ENCODE measurements at regions not wholly inside any gene's neighbourhood (a gene's known extent, or its start where the extent isn't known, plus 50 kb on each side); places are given as distances from the start of the nearest gene placed in this dataset.

DNA sequence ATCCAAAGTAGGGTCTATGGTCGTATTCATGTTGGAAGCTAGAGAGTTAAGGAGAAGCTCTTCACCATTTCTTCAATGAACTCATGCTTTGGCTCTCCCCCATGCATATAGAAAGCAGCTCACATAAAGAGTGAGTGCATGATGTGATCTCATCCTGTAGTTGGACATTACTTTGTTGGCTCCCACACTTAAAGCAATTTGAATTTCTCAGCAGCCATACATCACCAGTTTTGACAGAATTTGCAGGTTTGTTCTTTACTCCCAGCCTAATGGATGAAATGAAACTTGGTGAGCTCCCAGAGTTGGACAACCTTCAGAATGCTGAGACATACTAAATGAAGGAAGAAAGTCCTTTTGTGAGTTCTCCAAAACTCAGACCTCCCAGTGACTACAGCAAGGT is 613.5 kb downstream of the IQCM start:
- Histone ChIP-seq H3K4me3 (no peak overlapping the region), H3K9me3 (replicated peaks in 1 of 3) (no peaks in the 10 kb centered on the region), H3K27ac (no peak overlapping the region), H3K4me1 (replicated peaks in 1 of 2) (no peaks in the 10 kb centered on the region), H3K36me3 (replicated peaks in 1 of 2) (no peaks in the 10 kb centered on the region), H3K27me3 (no peaks in the 10 kb centered on the region)
- no peak for DNase-seq
- intact Hi-C loops (cut with DNase I), result no loop called here
- TF ChIP-seq POLR2A (IDR thresholded peaks at IDR 0.05), result no peak
- TF ChIP-seq CTCF (IDR thresholded peaks at IDR 0.05), result no peak
- WGBS, 4 donors, result 31 to 57% (median 47%) methylated on average over 1 of the region's 1 CpG

DNA sequence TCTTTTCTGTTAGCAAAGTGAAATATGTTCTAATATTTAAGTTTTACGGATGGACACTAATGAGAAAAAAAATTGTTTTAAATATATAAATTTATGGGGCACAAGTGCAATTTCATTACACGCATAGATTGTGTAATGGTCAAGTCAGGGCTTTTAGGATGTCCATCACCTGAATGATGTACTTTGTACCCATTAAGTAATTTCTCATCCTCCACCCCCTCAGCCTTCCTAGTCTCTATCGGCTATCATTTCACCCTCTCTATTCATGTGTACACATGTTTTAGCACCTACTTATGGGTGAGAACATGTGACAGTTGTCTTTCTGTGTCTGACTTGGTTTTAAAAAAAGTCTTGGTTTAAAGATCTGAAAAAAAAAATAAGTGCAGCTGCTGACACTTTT is 616.0 kb downstream of the IQCM start:
- no peaks in the 10 kb centered on the region for H3K4me1 ChIP-seq (replicated peaks in 1 of 2)
- DNase-seq, result no peak
- no peaks in the 10 kb centered on the region for H3K36me3 ChIP-seq (replicated peaks in 1 of 2)
- no peak for TF ChIP-seq POLR2A (IDR thresholded peaks at IDR 0.05)
- no peak for TF ChIP-seq CTCF (IDR thresholded peaks at IDR 0.05)
- no peak overlapping the region for H3K4me3 ChIP-seq
- WGBS, 4 donors, result 69 to 80% (median 72%) methylated on average over 3 of the region's 3 CpGs
- intact Hi-C loops (cut with DNase I), result no loop called here
- H3K9me3 ChIP-seq (replicated peaks in 1 of 3), result no peaks in the 10 kb centered on the region
- H3K27me3 ChIP-seq, result no peaks in the 10 kb centered on the region
- no peak overlapping the region for H3K27ac ChIP-seq

DNA sequence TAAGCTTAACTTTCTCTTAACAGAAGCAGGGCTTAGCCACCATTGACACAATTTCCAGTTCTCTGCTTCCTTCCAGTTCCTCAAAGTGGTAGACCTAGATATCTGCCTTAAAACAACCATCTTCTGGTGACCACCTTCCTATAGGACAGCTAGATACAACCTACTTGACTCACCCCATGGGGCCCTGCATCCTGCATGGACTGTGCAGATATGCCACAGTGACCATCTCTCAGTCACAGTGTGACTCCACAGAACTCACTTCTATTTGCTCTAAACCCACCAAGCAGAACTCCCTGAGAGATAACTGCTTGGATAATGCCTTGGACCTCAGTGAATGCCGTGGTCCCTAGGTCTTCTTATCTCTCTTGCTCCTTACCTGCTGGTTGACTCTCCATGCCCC is 621.6 kb downstream of the IQCM start:
- H3K4me1 ChIP-seq (replicated peaks in 1 of 2), result no peaks in the 10 kb centered on the region
- no peaks in the 10 kb centered on the region for H3K36me3 ChIP-seq (replicated peaks in 1 of 2)
- no peak overlapping the region for H3K4me3 ChIP-seq
- 40 to 69% (median 55%) methylated on average over 1 of the region's 1 CpG for WGBS, 4 donors
- intact Hi-C loops (cut with DNase I), result no loop called here
- TF ChIP-seq POLR2A (IDR thresholded peaks at IDR 0.05) (no peak), CTCF (IDR thresholded peaks at IDR 0.05) (no peak)
- no peaks in the 10 kb centered on the region for H3K27me3 ChIP-seq
- no peaks in the 10 kb centered on the region for H3K9me3 ChIP-seq (replicated peaks in 1 of 3)
- DNase-seq, result no peak
- H3K27ac ChIP-seq, result no peak overlapping the region

GRCh38 chr4:149187726-149188125 is 627.9 kb downstream of the IQCM start:
- Histone ChIP-seq H3K27ac (no peak overlapping the region), H3K4me3 (no peak overlapping the region), H3K36me3 (replicated peaks in 1 of 2) (no peaks in the 10 kb centered on the region), H3K9me3 (replicated peaks in 1 of 3) (peaks cover 0 to 4% (median 0%) of the 10 kb centered on the region in 3 donors), H3K27me3 (no peaks in the 10 kb centered on the region), H3K4me1 (replicated peaks in 1 of 2) (no peaks in the 10 kb centered on the region)
- DNase-seq, result no peak
- TF ChIP-seq POLR2A (IDR thresholded peaks at IDR 0.05) (no peak), CTCF (IDR thresholded peaks at IDR 0.05) (no peak)
- intact Hi-C loops (cut with DNase I), result no loop called here
